ENCODE measurements at regions not wholly inside any gene's neighbourhood (a gene's known extent, or its start where the extent isn't known, plus 50 kb on each side); places are given as distances from the start of the nearest gene placed in this dataset.

DNA sequence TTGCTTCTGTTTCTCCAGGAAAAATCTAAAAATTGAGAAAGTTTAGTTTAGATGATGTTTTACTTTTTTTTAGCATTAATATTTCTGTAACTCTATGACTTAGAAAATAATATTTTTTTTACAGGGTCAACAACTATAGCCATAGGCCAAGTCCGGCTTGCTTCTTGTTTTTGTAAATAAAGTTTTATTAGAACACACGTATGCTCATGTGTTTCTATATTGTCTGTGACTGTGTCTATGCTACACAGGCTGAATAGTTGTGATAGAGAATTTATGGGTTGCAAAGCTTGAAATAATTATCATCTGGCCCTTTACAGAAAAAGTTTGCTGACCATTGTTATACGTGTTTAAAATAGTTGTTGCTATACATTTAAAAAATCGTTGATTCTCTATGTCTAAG lies 399.2 kb downstream of the EPM2A start:
- DNase-seq, result no peak
- TF ChIP-seq GATA1 (IDR thresholded peaks at IDR 0.05; ENCODE audit: low read depth, low read length) (no peak), POLR2A (IDR thresholded peaks at IDR 0.05; ENCODE audit: low read length) (no peak)

DNA sequence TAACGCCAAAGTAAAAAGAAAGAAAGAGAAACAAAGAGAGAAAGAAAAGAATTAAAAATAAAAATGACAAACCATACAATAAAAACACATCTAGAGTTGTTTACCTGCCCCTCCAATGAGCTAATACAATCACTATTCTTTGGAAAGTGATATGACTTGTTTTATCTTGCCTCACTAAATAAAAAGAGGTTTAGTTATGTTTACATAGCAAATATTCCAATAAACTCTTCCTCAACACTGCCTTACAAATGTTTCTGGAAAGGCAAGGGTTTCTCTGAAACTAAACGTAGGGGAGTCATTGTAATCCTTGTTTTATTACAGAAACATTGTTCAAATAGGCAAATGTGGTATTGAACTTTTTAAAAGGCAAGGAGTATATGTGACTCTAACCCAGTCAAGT lies 396.2 kb downstream of the EPM2A start:
- TF ChIP-seq GATA1 (IDR thresholded peaks at IDR 0.05; ENCODE audit: low read depth, low read length) (no peak), POLR2A (IDR thresholded peaks at IDR 0.05; ENCODE audit: low read length) (no peak)
- no peak for DNase-seq

DNA sequence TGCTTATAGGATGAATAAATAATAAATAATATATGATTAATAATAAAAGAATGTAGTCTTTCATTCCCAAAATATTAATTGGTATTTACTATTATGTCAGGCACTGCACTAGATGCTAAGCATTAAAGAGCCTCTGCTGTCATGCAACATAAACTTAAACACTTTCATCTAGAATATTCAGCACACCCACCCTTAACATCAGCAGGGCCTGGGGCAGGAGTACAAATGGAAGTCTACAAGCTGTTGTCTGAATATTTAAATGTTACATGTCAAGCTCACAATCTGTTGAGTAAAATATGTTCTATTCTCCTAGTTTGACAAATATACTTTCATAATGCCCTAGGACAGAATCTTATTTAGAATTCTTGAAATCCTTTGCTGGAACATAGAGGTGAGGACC lies 395.1 kb downstream of the EPM2A start:
- no peak for TF ChIP-seq GATA1 (IDR thresholded peaks at IDR 0.05; ENCODE audit: low read depth, low read length)
- no peak for TF ChIP-seq POLR2A (IDR thresholded peaks at IDR 0.05; ENCODE audit: low read length)
- no peak for DNase-seq

DNA sequence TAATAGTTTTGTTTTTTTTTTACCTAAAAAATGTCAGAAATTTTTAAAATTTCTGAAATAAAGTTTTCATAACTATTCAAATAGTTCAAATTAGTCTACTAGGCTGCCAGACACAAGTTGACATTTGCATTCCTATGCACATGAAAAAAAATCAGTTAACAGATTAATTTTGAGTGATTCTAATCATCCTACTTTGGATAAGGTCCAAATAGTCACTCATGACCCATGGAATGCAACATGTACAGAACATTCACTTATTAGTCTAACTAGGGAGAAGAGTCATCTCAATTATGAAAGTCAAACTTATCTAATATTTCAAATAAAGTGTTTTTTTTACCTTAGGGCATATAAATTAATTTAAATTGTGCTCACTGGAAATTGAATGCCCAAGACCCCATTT lies 390.2 kb downstream of the EPM2A start:
- DNase-seq, result no peak
- no peak for TF ChIP-seq GATA1 (IDR thresholded peaks at IDR 0.05; ENCODE audit: low read depth, low read length)
- no peak for TF ChIP-seq POLR2A (IDR thresholded peaks at IDR 0.05; ENCODE audit: low read length)

DNA sequence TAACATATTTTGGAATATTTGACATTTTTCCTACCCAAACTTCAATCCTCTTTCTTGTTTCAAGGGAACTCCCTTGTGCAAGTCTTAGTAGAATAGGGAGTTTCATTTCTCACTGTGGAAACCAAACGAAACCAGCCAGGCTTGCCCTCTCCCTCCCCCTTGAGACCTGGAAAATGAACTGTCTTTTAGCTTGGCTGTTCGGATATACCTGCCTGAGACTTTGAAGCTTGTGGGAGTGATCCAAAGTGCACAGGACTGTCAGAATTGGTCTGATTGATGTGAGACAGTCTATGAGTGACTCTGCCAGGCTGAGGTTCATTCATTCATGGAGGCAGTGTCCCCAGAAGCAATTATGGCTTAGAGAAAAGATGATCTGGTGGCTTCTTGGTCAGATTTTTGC lies 388.1 kb downstream of the EPM2A start:
- no peak for TF ChIP-seq POLR2A (IDR thresholded peaks at IDR 0.05; ENCODE audit: low read length)
- DNase-seq, result no peak

DNA sequence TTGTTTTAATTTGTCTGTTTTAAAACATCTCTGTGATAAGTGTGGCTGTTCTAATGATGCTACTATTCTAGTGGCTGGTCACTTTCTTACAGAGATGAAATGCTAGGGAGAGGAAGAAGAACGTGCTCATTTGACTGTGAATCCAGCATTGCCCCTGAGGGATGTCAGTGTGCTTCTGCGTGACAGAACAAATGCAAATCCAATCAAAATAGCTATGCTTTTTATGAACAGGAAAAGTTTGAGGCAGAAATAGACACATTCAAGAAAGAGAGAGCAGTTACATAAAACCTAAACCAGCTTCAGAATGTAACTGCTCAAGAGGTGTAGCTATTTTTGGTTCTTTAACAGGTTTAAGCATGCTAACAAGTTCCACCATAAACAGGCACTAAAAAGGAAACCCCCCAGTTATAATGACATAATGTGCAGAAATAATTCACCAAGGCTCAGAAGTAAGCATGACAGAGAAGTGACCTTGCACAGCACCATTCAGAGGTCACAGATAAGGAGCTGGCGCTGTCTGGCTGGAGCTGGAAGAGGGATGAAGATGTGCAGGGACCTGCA lies 385.3 kb downstream of the EPM2A start:
- no peak for DNase-seq
- TF ChIP-seq POLR2A (IDR thresholded peaks at IDR 0.05; ENCODE audit: low read length) (no peak), GATA1 (IDR thresholded peaks at IDR 0.05; ENCODE audit: low read depth, low read length) (no peak)

DNA sequence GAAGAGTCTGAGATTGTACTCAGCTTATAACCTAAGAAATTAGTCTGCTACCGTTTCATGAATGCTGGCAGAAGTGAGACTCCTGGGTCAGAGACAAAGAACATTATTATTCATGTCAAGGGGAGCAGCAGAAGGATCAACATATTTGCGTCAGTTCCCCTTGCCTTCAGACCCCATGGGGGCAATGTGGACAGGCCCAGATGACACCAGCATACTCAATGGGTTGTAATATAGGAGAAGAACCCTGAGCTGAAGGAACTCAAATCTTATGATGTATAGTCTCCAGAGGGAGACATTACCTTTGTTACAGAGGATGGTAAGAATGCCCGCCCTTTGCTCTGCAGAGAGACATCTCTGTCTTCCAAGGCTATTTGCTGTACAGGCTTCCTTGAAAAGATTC lies 384.4 kb downstream of the EPM2A start:
- no peak for DNase-seq
- no peak for TF ChIP-seq GATA1 (IDR thresholded peaks at IDR 0.05; ENCODE audit: low read depth, low read length)
- TF ChIP-seq POLR2A (IDR thresholded peaks at IDR 0.05; ENCODE audit: low read length), result no peak

DNA sequence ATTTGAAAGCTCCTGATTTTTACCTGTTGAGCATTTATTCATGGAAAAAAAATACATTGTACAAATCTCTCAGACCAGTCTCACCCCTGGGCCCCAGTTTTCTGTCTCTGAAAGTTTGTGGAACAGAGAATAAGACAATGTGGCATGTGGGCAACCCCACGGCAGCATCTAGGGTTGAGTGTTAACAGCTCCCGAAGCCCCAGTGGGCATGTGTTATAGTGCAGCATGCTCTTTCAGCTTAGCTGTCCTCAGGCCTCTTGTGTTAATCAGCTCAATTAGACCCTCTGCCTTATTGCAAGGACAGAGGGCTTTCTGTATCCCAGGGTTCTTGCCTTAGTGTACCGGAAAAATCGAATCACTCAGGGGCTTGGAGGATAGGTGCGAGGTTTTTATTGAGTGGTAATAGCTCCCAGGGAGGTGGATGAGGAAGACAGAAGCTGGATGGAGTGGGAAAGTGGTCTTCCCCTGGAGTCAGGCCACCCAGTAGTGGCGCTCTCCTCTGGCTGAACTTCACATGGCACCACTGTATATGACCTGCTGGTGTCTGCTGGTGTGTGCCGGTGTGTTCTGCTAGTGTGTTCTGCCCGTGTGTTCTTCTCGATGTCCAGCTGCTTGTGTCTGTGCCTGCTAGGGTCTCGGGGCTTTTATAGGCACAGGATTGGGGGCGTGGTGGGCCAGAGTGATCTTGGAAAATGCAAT lies 382.8 kb downstream of the EPM2A start:
- no peak for DNase-seq
- TF ChIP-seq GATA1 (IDR thresholded peaks at IDR 0.05; ENCODE audit: low read depth, low read length) (no peak), POLR2A (IDR thresholded peaks at IDR 0.05; ENCODE audit: low read length) (no peak)

DNA sequence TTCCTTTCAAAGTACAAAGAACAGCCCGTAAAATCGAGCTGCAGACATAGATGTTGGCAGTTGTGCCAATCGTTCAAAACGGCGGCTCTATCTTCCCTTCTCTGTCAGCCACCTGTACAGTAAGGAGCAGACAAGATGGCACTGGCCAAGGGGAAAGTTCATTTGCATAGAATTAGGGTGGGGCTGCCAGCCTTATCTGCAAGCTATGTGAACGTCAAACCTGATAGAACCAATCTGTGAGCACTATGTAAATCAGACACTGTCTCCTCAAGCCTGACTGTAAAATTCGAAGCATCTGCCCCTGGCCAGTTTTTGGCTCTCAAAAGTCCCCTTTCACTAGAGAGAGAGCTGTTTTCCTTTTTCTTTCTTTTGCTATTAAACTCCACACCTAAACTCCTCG lies 374.5 kb downstream of the EPM2A start:
- TF ChIP-seq POLR2A (IDR thresholded peaks at IDR 0.05; ENCODE audit: low read length) (no peak), GATA1 (IDR thresholded peaks at IDR 0.05; ENCODE audit: low read depth, low read length) (no peak)
- no peak for DNase-seq

DNA sequence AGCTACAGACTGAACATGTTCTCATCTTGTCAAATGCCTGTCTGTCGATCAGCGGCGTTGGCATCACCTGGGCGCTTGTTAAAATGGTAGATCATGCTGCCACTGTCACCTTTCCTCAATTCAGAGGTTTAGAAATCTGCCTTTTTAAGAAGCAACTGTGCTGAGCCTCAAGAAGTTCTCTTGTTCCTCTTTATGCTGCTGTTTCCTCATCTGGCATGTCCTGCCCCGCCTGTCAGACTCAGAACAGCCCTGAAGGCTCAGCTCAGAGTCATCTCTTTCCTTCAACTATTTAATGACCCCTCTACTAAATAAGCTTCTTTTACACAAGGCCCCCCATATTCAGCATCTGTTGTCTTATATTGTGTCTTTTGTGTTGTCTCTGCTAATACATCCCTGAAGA lies 368.2 kb downstream of the EPM2A start:
- no peak for DNase-seq
- no peak for TF ChIP-seq POLR2A (IDR thresholded peaks at IDR 0.05; ENCODE audit: low read length)
- no peak for TF ChIP-seq GATA1 (IDR thresholded peaks at IDR 0.05; ENCODE audit: low read depth, low read length)

DNA sequence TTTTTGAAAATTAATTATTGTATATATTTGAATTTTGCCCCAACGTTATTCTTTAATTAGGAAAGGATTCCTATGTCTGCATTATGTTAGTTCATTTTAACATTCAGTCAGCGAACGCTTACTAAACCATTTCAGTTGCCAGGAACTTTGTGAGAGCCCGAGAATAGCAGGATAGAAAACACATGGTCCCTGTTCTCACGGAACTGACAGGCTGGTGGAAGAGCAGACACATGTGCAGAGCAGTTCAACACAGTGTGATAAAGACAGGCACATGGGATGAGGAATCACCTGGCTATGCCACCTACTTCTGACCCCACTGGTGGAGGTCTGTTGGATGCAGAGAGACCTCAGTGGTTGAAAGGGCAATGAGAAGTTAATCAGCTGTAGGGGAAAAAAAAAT lies 367.2 kb downstream of the EPM2A start:
- TF ChIP-seq POLR2A (IDR thresholded peaks at IDR 0.05; ENCODE audit: low read length) (no peak), GATA1 (IDR thresholded peaks at IDR 0.05; ENCODE audit: low read depth, low read length) (no peak)
- DNase-seq, result no peak

DNA sequence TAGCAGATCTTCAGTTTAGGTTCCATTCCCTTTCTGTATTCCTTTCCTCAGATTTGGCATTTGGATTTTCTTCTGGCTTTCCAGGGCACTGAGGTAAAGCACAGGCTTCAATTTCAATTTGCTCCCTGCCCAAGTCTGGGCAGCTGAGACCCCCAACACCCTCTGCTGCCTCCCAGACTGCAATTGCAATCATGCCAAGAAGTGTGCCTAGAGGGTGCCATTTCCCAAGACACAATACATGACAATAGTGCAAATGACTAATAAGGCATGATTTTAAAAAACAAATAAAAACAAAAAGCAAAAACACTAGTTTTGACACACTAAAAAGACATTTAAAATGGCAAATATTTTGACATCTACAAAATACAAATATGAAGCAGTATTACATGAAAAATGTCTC lies 364.8 kb downstream of the EPM2A start:
- TF ChIP-seq POLR2A (IDR thresholded peaks at IDR 0.05; ENCODE audit: low read length), result no peak
- TF ChIP-seq GATA1 (IDR thresholded peaks at IDR 0.05; ENCODE audit: low read depth, low read length), result no peak
- no peak for DNase-seq

DNA sequence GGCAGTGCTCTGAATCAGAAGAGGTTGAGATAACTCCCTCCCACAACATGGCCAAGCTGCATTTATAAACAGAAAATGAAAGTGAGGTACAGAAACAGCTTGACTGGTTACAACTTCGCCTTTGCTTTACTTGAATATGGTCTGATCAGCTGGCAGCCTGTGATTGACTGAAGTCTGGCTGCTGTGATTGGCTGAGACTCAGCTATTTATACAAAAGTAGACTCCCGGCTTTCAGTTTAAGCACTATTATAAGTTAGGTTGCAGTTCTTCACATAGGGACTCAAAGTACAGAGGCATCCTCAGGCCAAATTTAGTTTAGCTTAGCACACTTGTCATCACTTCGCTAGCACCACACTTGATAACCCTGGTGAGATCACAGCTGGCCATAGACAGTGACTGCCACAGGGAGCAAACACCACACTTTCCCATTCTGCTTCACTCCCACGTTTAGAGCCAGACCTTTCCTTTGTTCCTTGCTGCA lies 362.6 kb downstream of the EPM2A start:
- TF ChIP-seq POLR2A (IDR thresholded peaks at IDR 0.05; ENCODE audit: low read length) (no peak), GATA1 (IDR thresholded peaks at IDR 0.05; ENCODE audit: low read depth, low read length) (no peak)
- no peak for DNase-seq

DNA sequence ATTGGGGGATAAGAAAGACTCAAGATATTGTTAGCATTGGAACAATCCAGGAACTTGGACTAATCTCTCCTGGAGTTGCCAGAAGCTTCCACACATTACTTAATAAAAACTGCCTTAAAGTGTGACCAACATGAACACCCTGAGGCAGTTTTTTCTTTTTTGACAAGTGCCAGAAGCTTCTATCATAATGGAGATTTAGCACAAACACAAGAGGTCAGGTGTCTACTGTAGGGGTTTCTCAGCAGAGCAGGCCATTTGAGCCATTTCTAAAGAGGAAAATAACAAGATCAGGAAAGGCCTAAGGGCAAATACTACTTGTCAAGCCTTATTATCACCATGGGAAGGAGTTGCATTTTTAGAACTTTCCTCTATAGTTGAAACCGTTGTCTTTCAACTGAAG lies 361.5 kb downstream of the EPM2A start:
- no peak for DNase-seq
- no peak for TF ChIP-seq POLR2A (IDR thresholded peaks at IDR 0.05; ENCODE audit: low read length)
- TF ChIP-seq GATA1 (IDR thresholded peaks at IDR 0.05; ENCODE audit: low read depth, low read length), result no peak

DNA sequence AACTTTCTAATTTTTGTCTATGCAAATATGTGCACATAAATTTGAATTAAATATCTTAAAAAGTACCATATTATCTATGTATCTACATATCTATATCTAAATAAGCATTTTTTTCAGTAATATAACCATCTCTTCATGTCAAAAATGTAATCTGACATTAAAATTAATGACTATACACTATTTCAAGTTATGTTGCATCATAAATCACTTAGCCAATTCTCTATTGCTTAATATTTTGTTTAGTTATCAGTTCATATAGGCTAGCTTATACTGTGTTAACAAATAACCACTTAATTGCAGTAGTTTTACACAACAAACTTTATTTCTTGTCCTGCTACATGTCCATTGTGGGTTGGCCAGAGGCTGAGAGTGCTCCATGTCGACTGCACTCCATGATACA lies 360.8 kb downstream of the EPM2A start:
- no peak for TF ChIP-seq GATA1 (IDR thresholded peaks at IDR 0.05; ENCODE audit: low read depth, low read length)
- TF ChIP-seq POLR2A (IDR thresholded peaks at IDR 0.05; ENCODE audit: low read length), result no peak

More for the DNA sequence above, 360.8 kb downstream of the EPM2A start:
- no peak for DNase-seq
